Thymus (tissue), 11 donors: ENCODE measurements at regions not wholly inside any gene's neighbourhood (a gene's known extent, or its start where the extent isn't known, plus 50 kb on each side); places are given as distances from the start of the nearest gene placed in this dataset.
A peak's percentile ranks its signal among the peaks of the same experiment; 100 is the strongest.

ENCODE experiments used
- DNase-seq, 9 donors: peaks; one replicate each; pipeline ENCODE4 v3.0.0-alpha.2; 2013; ENCODE audit warnings: low spot score in 9 of 9, low read depth in 6 of 9, missing footprints in 1 of 9
- H3K27ac ChIP-seq, 2 donors: one replicate each; pipeline ENCODE4 v1.5.1; 2013; ENCODE audit warnings: control low read depth in 1 of 2, low read depth in 1 of 2, low read length in 1 of 2, mild to moderate bottlenecking in 1 of 2, moderate library complexity in 1 of 2
- H3K27me3 ChIP-seq, 2 donors: one replicate each; pipeline ENCODE4 v1.5.1; 2013; ENCODE audit warnings: low read length in 1 of 2; ENCODE audit not compliant: control insufficient read depth in 2 of 2, insufficient read depth in 1 of 2
- H3K36me3 ChIP-seq, 2 donors: one replicate each; pipeline ENCODE4 v1.5.1; 2013; ENCODE audit warnings: low read length in 1 of 2, mild to moderate bottlenecking in 1 of 2, moderate library complexity in 1 of 2; ENCODE audit not compliant: control insufficient read depth in 2 of 2, insufficient read depth in 2 of 2
- H3K4me1 ChIP-seq, 2 donors: one replicate each; pipeline ENCODE4 v1.5.1; 2013; ENCODE audit warnings: low read length in 2 of 2; ENCODE audit not compliant: control insufficient read depth in 2 of 2, insufficient read depth in 2 of 2
- H3K4me3 ChIP-seq, 2 donors: one replicate each; pipeline ENCODE4 v1.5.1; 2013; ENCODE audit warnings: low read length in 2 of 2, control low read depth in 1 of 2, mild to moderate bottlenecking in 1 of 2
- H3K9me3 ChIP-seq, 2 donors: one replicate each; pipeline ENCODE4 v1.5.1; 2013; ENCODE audit warnings: low read length in 1 of 2, mild to moderate bottlenecking in 1 of 2; ENCODE audit not compliant: control insufficient read depth in 2 of 2, insufficient read depth in 1 of 2
- WGBS: extraction: QIAGEN DNeasy Blood & Tissue Kit; methylation state at CpG from one replicate; pipeline ENCODE4 v1.1.7; 2013; 5-methylcytosine and 5-hydroxymethylcytosine counted together
- donor health status: healthy.

- Histone ChIP-seq H3K4me1 (peaks cover 0 to 3% of the 10 kb centered on the region in 2 donors), H3K27ac (no peak overlapping the region), H3K9me3 (no peaks in the 10 kb centered on the region), H3K4me3 (no peak overlapping the region), H3K36me3 (no peaks in the 10 kb centered on the region), H3K27me3 (peaks cover 2 to 5% of the 10 kb centered on the region in 2 donors)
- no peak for DNase-seq
- WGBS = 89% methylated on average over 6 of the region's 6 CpGs
Observed at GRCh38 chr9:88742483-88742882, 207.5 kb downstream of the NXNL2 start.

GRCh38 chr9:88742905-88743304 lies 207.9 kb downstream of the NXNL2 start:
- no peak overlapping the region for H3K4me3 ChIP-seq
- no peak overlapping the region for H3K27ac ChIP-seq
- peaks cover 2% of the 10 kb centered on the region in 2 donors for H3K27me3 ChIP-seq
- H3K4me1 ChIP-seq = peaks cover 0 to 4% of the 10 kb centered on the region in 2 donors
- 90% methylated on average over 6 of the region's 6 CpGs for WGBS
- no peak for DNase-seq
- no peaks in the 10 kb centered on the region for H3K36me3 ChIP-seq
- H3K9me3 ChIP-seq = no peaks in the 10 kb centered on the region

GRCh38 chr9:88745276-88746001 lies 210.5 kb downstream of the NXNL2 start:
- no peaks in the 10 kb centered on the region for H3K36me3 ChIP-seq
- 95% methylated on average over 2 of the region's 2 CpGs for WGBS
- DNase-seq = no peak
- peaks cover 0 to 4% of the 10 kb centered on the region in 2 donors for H3K4me1 ChIP-seq
- peaks cover 0 to 2% of the 10 kb centered on the region in 2 donors for H3K27me3 ChIP-seq
- no peak overlapping the region for H3K27ac ChIP-seq
- H3K9me3 ChIP-seq = no peaks in the 10 kb centered on the region
- H3K4me3 ChIP-seq = no peak overlapping the region

- Histone ChIP-seq H3K27me3 (peaks cover 0 to 2% of the 10 kb centered on the region in 2 donors), H3K4me1 (peaks cover 0 to 4% of the 10 kb centered on the region in 2 donors), H3K27ac (no peak overlapping the region), H3K9me3 (peaks cover 0 to 2% of the 10 kb centered on the region in 2 donors), H3K4me3 (no peak overlapping the region), H3K36me3 (no peaks in the 10 kb centered on the region)
- WGBS = 81% methylated on average over 6 of the region's 6 CpGs
- no peak for DNase-seq
Observed at GRCh38 chr9:88746029-88746742, 211.2 kb downstream of the NXNL2 start.

- WGBS = 75% methylated on average over 9 of the region's 9 CpGs
- no peaks in the 10 kb centered on the region for H3K36me3 ChIP-seq
- H3K27ac ChIP-seq = peak overlapping the region in 1 of 2 donors; percentile 26
- DNase-seq = no peak
- H3K4me3 ChIP-seq = no peak overlapping the region
- H3K9me3 ChIP-seq = peaks cover 0 to 7% of the 10 kb centered on the region in 2 donors
- peaks cover 0 to 2% of the 10 kb centered on the region in 2 donors for H3K27me3 ChIP-seq
- peaks cover 0 to 4% of the 10 kb centered on the region in 2 donors for H3K4me1 ChIP-seq
Observed at GRCh38 chr9:88746743-88747398, 211.9 kb downstream of the NXNL2 start.

GRCh38 chr9:88747768-88748167 lies 212.8 kb downstream of the NXNL2 start:
- no peak overlapping the region for H3K27ac ChIP-seq
- H3K9me3 ChIP-seq = peaks cover 0 to 9% of the 10 kb centered on the region in 2 donors
- 82% methylated on average over 5 of the region's 5 CpGs for WGBS
- no peak overlapping the region for H3K4me3 ChIP-seq
- peaks cover 0 to 2% of the 10 kb centered on the region in 2 donors for H3K27me3 ChIP-seq
- peaks cover 0 to 4% of the 10 kb centered on the region in 2 donors for H3K4me1 ChIP-seq
- no peak for DNase-seq
- H3K36me3 ChIP-seq = no peaks in the 10 kb centered on the region

GRCh38 chr9:88748566-88749261 lies 213.7 kb downstream of the NXNL2 start:
- WGBS = 84% methylated on average over 5 of the region's 5 CpGs
- H3K4me3 ChIP-seq = no peak overlapping the region
- H3K27me3 ChIP-seq = peaks cover 0 to 2% of the 10 kb centered on the region in 2 donors
- peak overlapping the region; percentile 24 to 25 for H3K27ac ChIP-seq
- H3K4me1 ChIP-seq = peaks cover 0 to 7% of the 10 kb centered on the region in 2 donors
- H3K36me3 ChIP-seq = no peaks in the 10 kb centered on the region
- DNase-seq = no peak
- H3K9me3 ChIP-seq = peaks cover 0 to 9% of the 10 kb centered on the region in 2 donors

GRCh38 chr9:88749420-88749819 lies 214.4 kb downstream of the NXNL2 start:
- 90% methylated on average over 2 of the region's 2 CpGs for WGBS
- Histone ChIP-seq H3K27ac (no peak overlapping the region), H3K9me3 (peaks cover 0 to 9% of the 10 kb centered on the region in 2 donors), H3K27me3 (peaks cover 0 to 2% of the 10 kb centered on the region in 2 donors), H3K36me3 (no peaks in the 10 kb centered on the region), H3K4me3 (no peak overlapping the region), H3K4me1 (peaks cover 0 to 7% of the 10 kb centered on the region in 2 donors)
- no peak for DNase-seq
